Memory B cell (primary cell): ENCODE measurements at regions not wholly inside any gene's neighbourhood (a gene's known extent, or its start where the extent isn't known, plus 50 kb on each side); places are given as distances from the start of the nearest gene placed in this dataset.
"Not testable (repeated sequence)": the region's sequence is repeated elsewhere in the genome, so short reads cannot be mapped to it uniquely, and the experiment has no call there.

Experiments
- ATAC-seq: fragments of 150-1000 bp; cut with Tn5 transposase; 2 replicates; pipeline ENCODE4 v1.10.0; 2021; ENCODE audit warnings: low read depth, mild to moderate bottlenecking, moderate library complexity
- DNase-seq, 2 donors: peaks; one replicate each; pipeline ENCODE4 v3.0.0; 2022; ENCODE audit warnings: low spot score in 2 of 2
- H3K27ac Mint-ChIP-seq: one replicate; pipeline ENCODE4 v1.8.0; 2022; ENCODE audit warnings: mild to moderate bottlenecking, moderate library complexity, mixed read lengths
- H3K27me3 Mint-ChIP-seq: one replicate; pipeline ENCODE4 v1.8.0; 2022; ENCODE audit warnings: mixed read lengths
- H3K36me3 Mint-ChIP-seq: one replicate; pipeline ENCODE4 v1.8.0; 2022; ENCODE audit warnings: mild to moderate bottlenecking, mixed read lengths
- H3K4me1 Mint-ChIP-seq: one replicate; pipeline ENCODE4 v1.8.0; 2022; ENCODE audit warnings: mixed read lengths
- H3K4me3 Mint-ChIP-seq: one replicate; pipeline ENCODE4 v1.8.0; 2022; ENCODE audit warnings: mild to moderate bottlenecking, moderate library complexity, mixed read lengths
- H3K9me3 Mint-ChIP-seq: one replicate; pipeline ENCODE4 v1.8.0; 2022; ENCODE audit warnings: mixed read lengths

GRCh38 chr4:79689740-79690139, 281.7 kb upstream of the GK2 start:
- Mint-ChIP-seq H3K9me3 (peaks cover 13% of the 10 kb centered on the region), H3K4me1 (peaks cover 5% of the 10 kb centered on the region), H3K4me3 (no peak overlapping the region), H3K36me3 (peaks cover under 1% of the 10 kb centered on the region), H3K27me3 (no peaks in the 10 kb centered on the region), H3K27ac (no peak overlapping the region)
- ATAC-seq (no peak), DNase-seq (no peak)

- Mint-ChIP-seq H3K36me3 (no peaks in the 10 kb centered on the region), H3K27me3 (no peaks in the 10 kb centered on the region), H3K4me3 (no peak overlapping the region), H3K4me1 (peaks cover 6% of the 10 kb centered on the region), H3K9me3 (peaks cover 5% of the 10 kb centered on the region), H3K27ac (no peak overlapping the region)
- DNase-seq (no peak), ATAC-seq (no peak)
Observed at GRCh38 chr4:79688691-79689090, 280.7 kb upstream of the GK2 start.

GRCh38 chr4:79687006-79687405, 279.0 kb upstream of the GK2 start:
- ATAC-seq (no peak), DNase-seq (no peak)
- Mint-ChIP-seq H3K36me3 (no peaks in the 10 kb centered on the region), H3K4me1 (peaks cover 6% of the 10 kb centered on the region), H3K27ac (no peak overlapping the region), H3K27me3 (no peaks in the 10 kb centered on the region), H3K9me3 (no peaks in the 10 kb centered on the region), H3K4me3 (no peak overlapping the region)

- peaks cover 6% of the 10 kb centered on the region for H3K4me1 Mint-ChIP-seq
- H3K27ac Mint-ChIP-seq = no peak overlapping the region
- no peaks in the 10 kb centered on the region for H3K9me3 Mint-ChIP-seq
- H3K4me3 Mint-ChIP-seq = no peak overlapping the region
- DNase-seq (no peak), ATAC-seq (no peak)
- no peaks in the 10 kb centered on the region for H3K27me3 Mint-ChIP-seq
- H3K36me3 Mint-ChIP-seq = no peaks in the 10 kb centered on the region
Observed at GRCh38 chr4:79685542-79685941, 277.5 kb upstream of the GK2 start.

GRCh38 chr4:79684516-79684915, 276.5 kb upstream of the GK2 start:
- Mint-ChIP-seq H3K27me3 (no peaks in the 10 kb centered on the region), H3K4me3 (no peak overlapping the region), H3K9me3 (no peaks in the 10 kb centered on the region), H3K4me1 (peaks cover 11% of the 10 kb centered on the region), H3K27ac (no peak overlapping the region), H3K36me3 (no peaks in the 10 kb centered on the region)
- DNase-seq = no peak
- no peak for ATAC-seq

GRCh38 chr4:79682801-79683530, 274.9 kb upstream of the GK2 start:
- no peaks in the 10 kb centered on the region for H3K36me3 Mint-ChIP-seq
- H3K9me3 Mint-ChIP-seq = no peaks in the 10 kb centered on the region
- no peak overlapping the region for H3K27ac Mint-ChIP-seq
- no peak for DNase-seq
- peaks cover 16% of the 10 kb centered on the region for H3K4me1 Mint-ChIP-seq
- H3K27me3 Mint-ChIP-seq = peaks cover 2% of the 10 kb centered on the region
- H3K4me3 Mint-ChIP-seq = no peak overlapping the region
- no peak for ATAC-seq

GRCh38 chr4:79682161-79682560, 274.1 kb upstream of the GK2 start:
- Mint-ChIP-seq H3K27me3 (peaks cover 2% of the 10 kb centered on the region), H3K4me3 (no peak overlapping the region), H3K9me3 (no peaks in the 10 kb centered on the region), H3K27ac (no peak overlapping the region), H3K36me3 (no peaks in the 10 kb centered on the region), H3K4me1 (peaks cover 16% of the 10 kb centered on the region)
- DNase-seq = no peak
- no peak for ATAC-seq

GRCh38 chr4:79679859-79680258, 271.8 kb upstream of the GK2 start:
- H3K4me3 Mint-ChIP-seq = no peak overlapping the region
- no peaks in the 10 kb centered on the region for H3K36me3 Mint-ChIP-seq
- no peak overlapping the region for H3K27ac Mint-ChIP-seq
- no peaks in the 10 kb centered on the region for H3K9me3 Mint-ChIP-seq
- H3K4me1 Mint-ChIP-seq = peaks cover 12% of the 10 kb centered on the region
- ATAC-seq (peak; percentile 54), DNase-seq (no peak)
- H3K27me3 Mint-ChIP-seq = peaks cover 2% of the 10 kb centered on the region

GRCh38 chr4:79678472-79679202, 270.6 kb upstream of the GK2 start:
- H3K4me3 Mint-ChIP-seq = no peak overlapping the region
- peaks cover 2% of the 10 kb centered on the region for H3K27me3 Mint-ChIP-seq
- no peak for ATAC-seq
- no peaks in the 10 kb centered on the region for H3K36me3 Mint-ChIP-seq
- H3K4me1 Mint-ChIP-seq = peaks cover 12% of the 10 kb centered on the region
- no peak for DNase-seq
- no peaks in the 10 kb centered on the region for H3K9me3 Mint-ChIP-seq
- no peak overlapping the region for H3K27ac Mint-ChIP-seq

- H3K4me3 Mint-ChIP-seq = no peak overlapping the region
- DNase-seq = no peak
- H3K27ac Mint-ChIP-seq = no peak overlapping the region
- no peak for ATAC-seq
- no peaks in the 10 kb centered on the region for H3K9me3 Mint-ChIP-seq
- H3K4me1 Mint-ChIP-seq = peaks cover 16% of the 10 kb centered on the region
- peaks cover 2% of the 10 kb centered on the region for H3K27me3 Mint-ChIP-seq
- no peaks in the 10 kb centered on the region for H3K36me3 Mint-ChIP-seq
Observed at GRCh38 chr4:79676705-79677104, 268.7 kb upstream of the GK2 start.

GRCh38 chr4:79674906-79675305, 266.9 kb upstream of the GK2 start:
- H3K4me3 Mint-ChIP-seq, H3K36me3 Mint-ChIP-seq, H3K9me3 Mint-ChIP-seq, H3K27me3 Mint-ChIP-seq, DNase-seq, H3K27ac Mint-ChIP-seq, ATAC-seq: not testable (repeated sequence)
- H3K4me1 Mint-ChIP-seq = peaks cover 14% of the 10 kb centered on the region

- H3K9me3 Mint-ChIP-seq = peaks cover 12% of the 10 kb centered on the region
- no peaks in the 10 kb centered on the region for H3K27me3 Mint-ChIP-seq
- H3K36me3 Mint-ChIP-seq = peaks cover 3% of the 10 kb centered on the region
- DNase-seq (no peak), ATAC-seq (peak; percentile 77)
- no peak overlapping the region for H3K4me3 Mint-ChIP-seq
- H3K4me1 Mint-ChIP-seq = peaks cover 9% of the 10 kb centered on the region
- H3K27ac Mint-ChIP-seq = peak overlapping the region; percentile 28
Observed at GRCh38 chr4:79673898-79674297, 265.9 kb upstream of the GK2 start.

- Mint-ChIP-seq H3K27me3 (no peaks in the 10 kb centered on the region), H3K9me3 (peaks cover 16% of the 10 kb centered on the region), H3K4me1 (peaks cover 5% of the 10 kb centered on the region), H3K4me3 (no peak overlapping the region), H3K27ac (peak overlapping the region; percentile 42), H3K36me3 (peaks cover 4% of the 10 kb centered on the region)
- DNase-seq (no peak), ATAC-seq (peak; percentile 64)
Observed at GRCh38 chr4:79673377-79673776, 265.3 kb upstream of the GK2 start.

GRCh38 chr4:79666875-79667274, 258.8 kb upstream of the GK2 start:
- H3K4me3 Mint-ChIP-seq = peak overlapping the region; percentile 43
- H3K9me3 Mint-ChIP-seq = peaks cover 16% of the 10 kb centered on the region
- DNase-seq (no peak), ATAC-seq (peak; percentile 68)
- peak overlapping the region; percentile 48 for H3K27ac Mint-ChIP-seq
- peaks cover 16% of the 10 kb centered on the region for H3K4me1 Mint-ChIP-seq
- no peaks in the 10 kb centered on the region for H3K27me3 Mint-ChIP-seq
- peaks cover 4% of the 10 kb centered on the region for H3K36me3 Mint-ChIP-seq

- ATAC-seq = no peak
- H3K27me3 Mint-ChIP-seq = no peaks in the 10 kb centered on the region
- H3K9me3 Mint-ChIP-seq = peaks cover 15% of the 10 kb centered on the region
- peaks cover 4% of the 10 kb centered on the region for H3K36me3 Mint-ChIP-seq
- no peak overlapping the region for H3K4me3 Mint-ChIP-seq
- H3K27ac Mint-ChIP-seq = no peak overlapping the region
- H3K4me1 Mint-ChIP-seq = peaks cover 16% of the 10 kb centered on the region
- DNase-seq = no peak
Observed at GRCh38 chr4:79666112-79666511, 258.1 kb upstream of the GK2 start.
